Adrenal gland (tissue), 9 donors: ENCODE measurements at regions not wholly inside any gene's neighbourhood (a gene's known extent, or its start where the extent isn't known, plus 50 kb on each side); places are given as distances from the start of the nearest gene placed in this dataset.

Source experiments
- DNase-seq, 7 donors: peaks; one replicate each; pipeline ENCODE4 v3.0.0-alpha.2; 2019 to 2020
- H3K27ac ChIP-seq, 5 donors: fragments of 200-600 bp; sonication (generic) in 4 of 5; 1 replicate in 3 of 5; 2 replicates in 2 of 5; pipeline versions ENCODE4 v1.5.1 to v1.8.0; 2016 to 2020; ENCODE audit warnings: mild to moderate bottlenecking in 1 of 5
- H3K27me3 ChIP-seq: fragments of 200-600 bp; 2 replicates; pipeline ENCODE4 v1.8.0; 2021
- H3K36me3 ChIP-seq, 2 donors: fragments of 200-600 bp; replicated peaks in 1 of 2; 1 replicate in 1 of 2; 2 replicates in 1 of 2; pipeline versions ENCODE4 v1.5.1 to v1.8.0; 2018 to 2022
- H3K4me1 ChIP-seq, 2 donors: fragments of 200-600 bp; replicated peaks in 1 of 2; 1 replicate in 1 of 2; 2 replicates in 1 of 2; pipeline versions ENCODE4 v1.5.1 to v1.8.0; 2018 to 2021
- H3K4me3 ChIP-seq, 4 donors: fragments of 200-600 bp; sonication (generic) in 3 of 4; one replicate each; pipeline ENCODE4 v1.5.1; 2016 to 2018
- H3K9me3 ChIP-seq, 3 donors: fragments of 200-600 bp; sonication (generic) in 1 of 3; replicated peaks in 1 of 3; 1 replicate in 2 of 3; 2 replicates in 1 of 3; pipeline versions ENCODE4 v1.5.1 to v1.8.0; 2016 to 2021
- POLR2A ChIP-seq, 2 donors: fragments of 450-650 bp; IDR thresholded peaks; one replicate each; pipeline ENCODE4 v1.6.1; 2017; ENCODE audit warnings: antibody characterized with exemption in 2 of 2, mild to moderate bottlenecking in 2 of 2, moderate library complexity in 1 of 2
- WGBS, 4 donors: extraction: QIAGEN DNeasy Blood & Tissue Kit in 2 of 4; methylation state at CpG; one replicate each; pipeline versions ENCODE4 v1.1.5 to v1.1.7; 2013 to 2017; 5-methylcytosine and 5-hydroxymethylcytosine counted together
- intact Hi-C, 2 donors: fragments of 100-400 bp; cut with DNase I; formaldehyde crosslinking; loops; one replicate each; pipeline versions ENCODE4 v1.14.1 to v1.15.0; 2022 to 2023
- TF ChIP-seq, protein P1 (sequence below), 6 experiments: fragments of 450-650 bp in 4 of 6; fragments of 200-600 bp in 2 of 6; sonication (generic) in 1 of 6; IDR thresholded peaks; 1 replicate in 5 of 6; 2 replicates in 1 of 6; pipeline versions ENCODE4 v1.5.1 to v1.8.0; 2016 to 2021; ENCODE audit warnings: antibody characterized with exemption in 6 of 6, mild to moderate bottlenecking in 2 of 6, moderate library complexity in 1 of 6
- donor health status: healthy with polysubstance abuse.
- donor health status: Bipolar disorder and iron deficiency.
- donor health status: DM: yes; HTN: yes; CAD: no.
- donor health status: DM: no; HTN: no; CAD: no.
- donor health status: DM: no; HTN: no; CAD: no.

DNA sequence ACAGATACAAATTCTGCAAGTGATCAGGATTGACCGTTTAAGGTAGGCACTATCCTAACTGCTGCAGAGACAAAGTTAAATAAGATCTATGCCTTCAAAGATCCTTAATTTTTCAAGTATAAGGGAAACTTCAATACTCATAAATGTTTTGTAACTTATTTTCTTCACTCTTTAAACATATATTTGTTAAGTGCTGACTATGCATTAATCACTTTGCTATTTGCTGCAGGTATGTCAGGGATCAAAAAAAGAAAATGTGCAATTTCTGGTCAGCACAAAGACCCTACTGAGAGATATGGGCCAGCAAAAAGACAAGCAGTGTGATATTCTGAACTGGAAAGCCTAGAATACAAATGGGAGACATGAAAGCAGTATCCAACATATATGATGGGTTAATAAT lies 756.1 kb upstream of the PCDH9 start:
- intact Hi-C loops, result no loop called here
- peaks cover 0 to 7% (median 0%) of the 10 kb centered on the region in 3 donors for H3K9me3 ChIP-seq
- H3K27ac ChIP-seq, result no peak overlapping the region
- H3K36me3 ChIP-seq, result no peaks in the 10 kb centered on the region
- H3K4me3 ChIP-seq, result no peak overlapping the region
- no peak for TF ChIP-seq POLR2A (IDR thresholded peaks at IDR 0.05)
- TF ChIP-seq, protein P1, sequence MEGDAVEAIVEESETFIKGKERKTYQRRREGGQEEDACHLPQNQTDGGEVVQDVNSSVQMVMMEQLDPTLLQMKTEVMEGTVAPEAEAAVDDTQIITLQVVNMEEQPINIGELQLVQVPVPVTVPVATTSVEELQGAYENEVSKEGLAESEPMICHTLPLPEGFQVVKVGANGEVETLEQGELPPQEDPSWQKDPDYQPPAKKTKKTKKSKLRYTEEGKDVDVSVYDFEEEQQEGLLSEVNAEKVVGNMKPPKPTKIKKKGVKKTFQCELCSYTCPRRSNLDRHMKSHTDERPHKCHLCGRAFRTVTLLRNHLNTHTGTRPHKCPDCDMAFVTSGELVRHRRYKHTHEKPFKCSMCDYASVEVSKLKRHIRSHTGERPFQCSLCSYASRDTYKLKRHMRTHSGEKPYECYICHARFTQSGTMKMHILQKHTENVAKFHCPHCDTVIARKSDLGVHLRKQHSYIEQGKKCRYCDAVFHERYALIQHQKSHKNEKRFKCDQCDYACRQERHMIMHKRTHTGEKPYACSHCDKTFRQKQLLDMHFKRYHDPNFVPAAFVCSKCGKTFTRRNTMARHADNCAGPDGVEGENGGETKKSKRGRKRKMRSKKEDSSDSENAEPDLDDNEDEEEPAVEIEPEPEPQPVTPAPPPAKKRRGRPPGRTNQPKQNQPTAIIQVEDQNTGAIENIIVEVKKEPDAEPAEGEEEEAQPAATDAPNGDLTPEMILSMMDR (IDR thresholded peaks at IDR 0.05), result no peak
- DNase-seq, result no peak
- WGBS, 4 donors, result 84 to 88% (median 86%) methylated on average over 1 of the region's 1 CpG
- H3K27me3 ChIP-seq, result no peaks in the 10 kb centered on the region
- no peaks in the 10 kb centered on the region for H3K4me1 ChIP-seq

DNA sequence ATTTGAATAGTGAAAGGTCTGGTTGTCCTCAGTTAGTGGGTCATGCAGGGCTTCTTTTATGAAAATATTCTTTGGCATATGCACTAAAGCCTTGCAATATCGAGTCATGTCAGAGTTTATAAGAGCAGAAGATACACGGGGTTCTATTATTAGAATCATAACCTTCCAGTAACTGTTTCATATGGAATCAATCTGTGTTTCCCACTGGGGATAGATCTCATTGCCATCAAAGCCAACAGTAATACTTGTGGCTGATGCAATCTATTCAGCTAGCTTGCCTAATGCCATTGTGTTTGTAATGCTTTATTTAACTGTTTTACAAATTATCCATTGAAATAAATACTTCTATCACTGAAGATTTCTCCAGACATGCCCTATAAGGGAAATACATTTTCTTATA lies 746.9 kb upstream of the PCDH9 start:
- TF ChIP-seq POLR2A (IDR thresholded peaks at IDR 0.05), result no peak
- TF ChIP-seq, protein P1 (IDR thresholded peaks at IDR 0.05), result no peak
- no peaks in the 10 kb centered on the region for H3K36me3 ChIP-seq
- 44 to 66% (median 48%) methylated on average over 2 of the region's 2 CpGs for WGBS, 4 donors

GRCh38 chr13:67971291-67971690 lies 741.2 kb upstream of the PCDH9 start:
- Histone ChIP-seq H3K27me3 (no peaks in the 10 kb centered on the region), H3K27ac (no peak overlapping the region), H3K36me3 (no peaks in the 10 kb centered on the region), H3K4me1 (no peaks in the 10 kb centered on the region), H3K4me3 (no peak overlapping the region), H3K9me3 (no peaks in the 10 kb centered on the region)
- 69 to 80% (median 74%) methylated on average over 5 of the region's 5 CpGs for WGBS, 4 donors
- intact Hi-C loops, result no loop called here
- TF ChIP-seq, protein P1 (IDR thresholded peaks at IDR 0.05), result no peak
- no peak for TF ChIP-seq POLR2A (IDR thresholded peaks at IDR 0.05)
- DNase-seq, result no peak

More for the DNA sequence above, 746.9 kb upstream of the PCDH9 start:
- no peak overlapping the region for H3K27ac ChIP-seq
- H3K27me3 ChIP-seq, result no peaks in the 10 kb centered on the region
- intact Hi-C loops, result no loop called here
- no peak for DNase-seq
- H3K9me3 ChIP-seq, result no peaks in the 10 kb centered on the region
- H3K4me1 ChIP-seq, result no peaks in the 10 kb centered on the region
- H3K4me3 ChIP-seq, result no peak overlapping the region

DNA sequence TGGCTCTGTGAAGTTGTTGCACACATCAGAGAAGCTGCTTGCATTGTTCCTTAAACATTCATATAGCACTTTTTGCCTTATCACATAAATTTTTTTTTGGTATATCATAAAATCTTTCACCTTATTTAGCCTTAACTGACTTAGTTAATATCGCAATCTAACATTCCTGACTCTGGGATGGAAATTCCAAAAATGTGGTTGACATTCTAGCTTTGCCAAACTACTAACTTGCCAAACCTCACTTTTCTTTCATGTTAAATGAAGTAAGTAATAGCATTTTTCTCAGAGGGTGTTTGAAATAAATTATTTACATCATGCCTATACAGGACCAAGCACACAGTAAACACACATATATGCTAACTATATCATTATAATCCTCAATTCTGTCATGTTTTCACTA lies 736.9 kb upstream of the PCDH9 start:
- intact Hi-C loops, result no loop called here
- Histone ChIP-seq H3K4me3 (no peak overlapping the region), H3K9me3 (no peaks in the 10 kb centered on the region), H3K27me3 (no peaks in the 10 kb centered on the region), H3K36me3 (no peaks in the 10 kb centered on the region), H3K4me1 (no peaks in the 10 kb centered on the region), H3K27ac (no peak overlapping the region)
- WGBS, 4 donors, result 80 to 94% (median 89%) methylated on average over 1 of the region's 1 CpG
- TF ChIP-seq, protein P1 (IDR thresholded peaks at IDR 0.05), result no peak
- TF ChIP-seq POLR2A (IDR thresholded peaks at IDR 0.05), result no peak
- no peak for DNase-seq
